HG03135 (cell line): ENCODE measurements at regions not wholly inside any gene's neighbourhood (a gene's known extent, or its start where the extent isn't known, plus 50 kb on each side); places are given as distances from the start of the nearest gene placed in this dataset.
A peak's percentile ranks its signal among the peaks of the same experiment; 100 is the strongest.

Source experiments
- ATAC-seq: cut with Tn5 transposase; IDR thresholded peaks from one replicate; pipeline ENCODE4 v1.9.1; 2021; ENCODE audit warnings: mild to moderate bottlenecking, moderate library complexity; ENCODE audit not compliant: unreplicated experiment

- no peak for ATAC-seq
These were observed 65.0 kb upstream of the POU2AF1 start for GRCh38 chr11:111444040-111444439.

DNA sequence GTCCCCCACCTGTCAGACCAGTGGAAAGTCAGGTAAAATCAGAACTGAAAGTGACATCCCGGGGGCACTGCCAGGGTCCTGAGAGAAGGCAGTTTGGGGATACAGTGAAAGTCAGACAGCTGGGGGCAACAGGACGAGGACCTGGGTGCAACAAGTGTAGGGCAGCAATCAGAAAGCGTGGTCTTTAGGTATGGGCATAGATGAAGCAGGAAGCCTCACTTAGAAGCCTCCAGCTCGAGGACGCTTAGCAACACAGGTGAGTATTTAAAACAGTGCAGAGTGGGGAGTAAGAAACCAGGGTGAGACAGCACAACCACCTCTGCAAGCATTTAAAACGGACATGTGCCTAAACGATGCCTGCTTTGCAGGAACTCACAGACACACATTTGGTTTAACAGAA is 64.6 kb upstream of the POU2AF1 start:
- ATAC-seq: no peak

GRCh38 chr11:111443032-111443431 is 64.0 kb upstream of the POU2AF1 start:
- ATAC-seq: no peak

GRCh38 chr11:111441443-111441842 is 62.4 kb upstream of the POU2AF1 start:
- ATAC-seq: no peak

- no peak for ATAC-seq
These were observed 61.5 kb upstream of the POU2AF1 start for GRCh38 chr11:111440416-111441205.

GRCh38 chr11:111439901-111440300 is 60.8 kb upstream of the POU2AF1 start:
- no peak for ATAC-seq

- no peak for ATAC-seq
These were observed 59.9 kb upstream of the POU2AF1 start for GRCh38 chr11:111438846-111439520.

DNA sequence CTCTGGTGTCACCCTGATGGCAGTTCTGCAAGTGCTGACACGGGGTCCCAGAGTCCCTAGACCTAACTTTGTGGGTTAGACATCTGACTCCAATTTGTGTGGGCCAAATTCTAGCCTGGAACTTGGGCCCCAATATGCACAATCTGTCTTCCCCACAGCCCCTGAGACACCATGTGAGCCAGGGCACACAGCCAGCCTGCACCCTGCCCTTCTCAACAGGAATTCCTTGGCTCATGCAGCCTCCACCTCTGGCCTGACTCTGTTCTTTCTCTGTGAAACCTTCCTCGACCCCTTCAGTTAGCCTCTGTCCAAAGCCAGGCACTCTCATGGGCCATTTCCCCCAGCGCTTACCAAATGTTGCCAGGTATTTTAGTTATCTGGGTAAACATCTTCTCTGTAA is 59.1 kb upstream of the POU2AF1 start:
- no peak for ATAC-seq

- ATAC-seq: no peak
These were observed 56.1 kb upstream of the POU2AF1 start for GRCh38 chr11:111435046-111435698.

DNA sequence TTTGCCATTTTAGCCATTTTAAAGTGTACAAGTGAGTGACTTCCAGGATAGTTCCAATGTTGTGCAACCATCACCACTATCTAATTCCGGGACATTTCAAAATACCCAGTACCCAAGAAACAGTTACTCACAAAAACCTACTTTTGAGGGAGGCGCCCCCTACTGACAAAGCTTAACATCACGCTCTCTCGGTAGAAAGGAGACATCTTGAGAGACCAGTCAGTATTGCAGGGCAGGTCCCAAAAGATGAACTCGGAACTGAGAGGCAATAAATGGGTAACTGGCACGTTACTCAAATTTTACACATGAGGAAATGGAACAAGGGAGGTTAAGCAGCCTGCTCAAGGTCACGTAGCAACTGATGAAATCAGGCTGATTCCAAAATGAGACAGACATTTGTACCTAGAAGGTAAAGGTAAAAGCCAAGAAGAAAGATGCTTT is 50.0 kb upstream of the POU2AF1 start:
- ATAC-seq: peak; percentile 66
